H9 (cell line): ENCODE measurements at regions not wholly inside any gene's neighbourhood (a gene's known extent, or its start where the extent isn't known, plus 50 kb on each side); places are given as distances from the start of the nearest gene placed in this dataset.

Experiments
- DNase-seq: peaks from one replicate; pipeline ENCODE4 v3.0.0-alpha.2; 2017
- H2AFZ ChIP-seq: one replicate; pipeline ENCODE4 v1.6.1; 2013; ENCODE audit warnings: mild to moderate bottlenecking, low read length, control low read depth, moderate library complexity
- H2AK5ac ChIP-seq: 2 replicates; pipeline ENCODE4 v1.6.1; 2013; ENCODE audit warnings: low read length, control low read depth, mixed read lengths; ENCODE audit not compliant: insufficient read length
- H2BK120ac ChIP-seq: one replicate; pipeline ENCODE4 v1.6.1; 2013; ENCODE audit warnings: low read depth, mild to moderate bottlenecking, low read length, control low read depth, inconsistent platforms; ENCODE audit not compliant: poor library complexity, severe bottlenecking
- H2BK12ac ChIP-seq: 2 replicates; pipeline ENCODE4 v1.6.1; 2013; ENCODE audit warnings: low read length, control low read depth, mixed read lengths, low read depth; ENCODE audit not compliant: insufficient read length
- H2BK15ac ChIP-seq: 2 replicates; pipeline ENCODE4 v1.6.1; 2013; ENCODE audit warnings: low read depth, low read length, control low read depth
- H2BK20ac ChIP-seq: one replicate; pipeline ENCODE4 v1.6.1; 2013; ENCODE audit warnings: low read depth, mild to moderate bottlenecking, low read length, control low read depth, inconsistent platforms; ENCODE audit not compliant: poor library complexity, severe bottlenecking
- H2BK5ac ChIP-seq: 2 replicates; pipeline ENCODE4 v1.6.1; 2013; ENCODE audit warnings: low read length, control low read depth, mixed read lengths; ENCODE audit not compliant: insufficient read length
- H3K14ac ChIP-seq: 2 replicates; pipeline ENCODE4 v1.6.1; 2013; ENCODE audit warnings: low read length, control low read depth; ENCODE audit not compliant: insufficient read depth
- H3K18ac ChIP-seq: 2 replicates; pipeline ENCODE4 v1.6.1; 2013; ENCODE audit warnings: low read depth, mild to moderate bottlenecking, mixed read lengths, low read length, control low read depth; ENCODE audit not compliant: insufficient read length
- H3K23ac ChIP-seq: 2 replicates; pipeline ENCODE4 v1.6.1; 2013; ENCODE audit warnings: low read length, control low read depth, mixed read lengths, low read depth; ENCODE audit not compliant: insufficient read length
- H3K23me2 ChIP-seq: 2 replicates; pipeline ENCODE4 v1.6.1; 2013; ENCODE audit warnings: low read depth, mild to moderate bottlenecking, mixed read lengths, low read length, control low read depth; ENCODE audit not compliant: insufficient read length, poor library complexity, severe bottlenecking
- H3K27ac ChIP-seq: 2 replicates; pipeline ENCODE4 v1.5.1; 2013; ENCODE audit warnings: low read length, control low read depth, mixed read lengths, low read depth; ENCODE audit not compliant: insufficient read length
- H3K27me3 ChIP-seq: 2 replicates; pipeline ENCODE4 v1.6.1; 2013; ENCODE audit warnings: low read length, control low read depth, inconsistent platforms; ENCODE audit not compliant: insufficient read depth
- H3K4ac ChIP-seq: 2 replicates; pipeline ENCODE4 v1.6.1; 2013; ENCODE audit warnings: low read depth, mild to moderate bottlenecking, control low read depth, inconsistent platforms, low read length, moderate library complexity
- H3K4me1 ChIP-seq: 2 replicates; pipeline ENCODE4 v1.6.1; 2013; ENCODE audit warnings: low read length, control low read depth, inconsistent platforms; ENCODE audit not compliant: insufficient read depth
- H3K4me2 ChIP-seq: 2 replicates; pipeline ENCODE4 v1.6.1; 2013; ENCODE audit warnings: low read length, control low read depth, mixed read lengths; ENCODE audit not compliant: insufficient read length, insufficient read depth
- H3K56ac ChIP-seq: 2 replicates; pipeline ENCODE4 v1.6.1; 2013; ENCODE audit warnings: low read depth, mild to moderate bottlenecking, mixed read lengths, low read length, control low read depth; ENCODE audit not compliant: insufficient read length
- H3K79me1 ChIP-seq: 2 replicates; pipeline ENCODE4 v1.6.1; 2013; ENCODE audit warnings: low read depth, mild to moderate bottlenecking, moderate library complexity, low read length, control low read depth, inconsistent platforms; ENCODE audit not compliant: insufficient read depth, poor library complexity, severe bottlenecking
- H3K79me2 ChIP-seq: 2 replicates; pipeline ENCODE4 v1.6.1; 2013; ENCODE audit warnings: low read length, control low read depth, inconsistent platforms; ENCODE audit not compliant: insufficient read depth
- H3K9ac ChIP-seq: 2 replicates; pipeline ENCODE4 v1.6.1; 2013; ENCODE audit warnings: low read length, control low read depth, mixed read lengths; ENCODE audit not compliant: insufficient read length; ENCODE audit errors: extremely low read depth
- H3K9me3 ChIP-seq: one replicate; pipeline ENCODE4 v1.6.1; 2013; ENCODE audit warnings: low read depth, low read length, inconsistent platforms; ENCODE audit not compliant: control insufficient read depth
- H3T11ph ChIP-seq: one replicate; pipeline ENCODE4 v1.6.1; 2013; ENCODE audit warnings: mild to moderate bottlenecking, low read length, control low read depth, inconsistent platforms
- H4K20me1 ChIP-seq: one replicate; pipeline ENCODE4 v1.6.1; 2013; ENCODE audit not compliant: control insufficient read depth, insufficient read length, insufficient read depth
- H4K5ac ChIP-seq: 2 replicates; pipeline ENCODE4 v1.6.1; 2013; ENCODE audit warnings: low read depth, mild to moderate bottlenecking, mixed read lengths, low read length, control low read depth; ENCODE audit not compliant: insufficient read length
- H4K8ac ChIP-seq: replicated peaks from 2 replicates; pipeline ENCODE4 v1.6.1; 2013; ENCODE audit warnings: low read length, control low read depth, mixed read lengths, low read depth; ENCODE audit not compliant: insufficient read length
- H4K91ac ChIP-seq: 2 replicates; pipeline ENCODE4 v1.6.1; 2013; ENCODE audit warnings: low read depth, mild to moderate bottlenecking, moderate library complexity, mixed read lengths, low read length, control low read depth; ENCODE audit not compliant: insufficient read length
- H3K27ac Mint-ChIP-seq, 3 experiments: 2 replicates in 2 of 3; 3 replicates in 1 of 3; pipeline ENCODE4 v1.8.0; 2020 to 2021; ENCODE audit warnings: mixed read lengths in 3 of 3, mild to moderate bottlenecking in 1 of 3, moderate library complexity in 1 of 3
- H3K27me3 Mint-ChIP-seq: 2 replicates; pipeline ENCODE4 v1.8.0; 2021; ENCODE audit warnings: low read depth, mild to moderate bottlenecking, moderate library complexity, mixed read lengths
- H3K36me3 Mint-ChIP-seq, 3 experiments: 2 replicates in 2 of 3; 3 replicates in 1 of 3; pipeline ENCODE4 v1.8.0; 2020 to 2021; ENCODE audit warnings: low read depth in 3 of 3, mixed read lengths in 3 of 3; ENCODE audit not compliant: insufficient read depth in 1 of 3
- H3K4me1 Mint-ChIP-seq, 2 experiments: 2 replicates each; pipeline ENCODE4 v1.8.0; 2020; ENCODE audit warnings: mixed read lengths in 2 of 2
- H3K4me3 Mint-ChIP-seq, 2 experiments: 2 replicates in 1 of 2; 3 replicates in 1 of 2; pipeline ENCODE4 v1.8.0; 2020 to 2021; ENCODE audit warnings: mild to moderate bottlenecking in 2 of 2, mixed read lengths in 2 of 2, moderate library complexity in 1 of 2
- H3K9me3 Mint-ChIP-seq, 2 experiments: 2 replicates in 1 of 2; 3 replicates in 1 of 2; pipeline ENCODE4 v1.8.0; 2020; ENCODE audit warnings: mild to moderate bottlenecking in 2 of 2, mixed read lengths in 2 of 2, moderate library complexity in 1 of 2
- TF ChIP-seq, protein P1 (sequence below): fragments of 200-600 bp; sonication (generic); conservative IDR thresholded peaks from 3 replicates; pipeline ENCODE4 v1.8.0; 2021; ENCODE audit warnings: antibody characterized with exemption, mild to moderate bottlenecking

DNA sequence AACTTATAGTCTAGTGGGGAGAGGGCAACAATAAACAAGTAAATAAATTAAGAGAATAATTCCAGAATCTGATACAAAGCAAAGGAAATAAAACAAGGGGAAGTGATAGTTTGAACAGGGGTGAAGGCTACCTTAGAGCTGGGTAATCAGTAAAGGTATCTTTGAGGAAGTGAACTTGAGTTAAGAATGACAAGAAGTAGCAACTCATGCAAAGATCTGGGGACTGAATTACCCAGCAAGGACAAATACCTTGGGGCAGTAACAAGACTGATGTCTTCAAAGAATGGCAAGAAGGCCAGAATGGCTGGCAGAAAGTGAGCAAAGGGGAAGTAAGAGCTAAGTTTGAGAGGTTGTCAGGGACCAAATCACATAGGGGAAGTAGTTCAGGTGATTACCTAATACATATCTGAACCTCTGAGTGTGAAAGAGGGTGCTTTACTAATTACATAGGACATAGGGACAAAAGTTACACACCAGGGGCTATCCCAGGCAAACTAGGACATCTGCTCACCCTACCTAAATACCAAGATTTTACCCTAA, 244.6 kb upstream of the HNRNPA3 start:
- H3T11ph ChIP-seq = no peak overlapping the region

More for the DNA sequence above, 244.6 kb upstream of the HNRNPA3 start:
- H4K91ac ChIP-seq = no peak overlapping the region
- no peaks in the 10 kb centered on the region for H3K79me2 ChIP-seq
- no peak overlapping the region for H2BK5ac ChIP-seq
- H3K79me1 ChIP-seq = no peaks in the 10 kb centered on the region
- no peak overlapping the region for H3K27ac Mint-ChIP-seq
- no peaks in the 10 kb centered on the region for H3K9me3 Mint-ChIP-seq
- no peaks in the 10 kb centered on the region for H3K4me1 Mint-ChIP-seq
- H2BK20ac ChIP-seq = no peak overlapping the region
- no peak overlapping the region for H2BK120ac ChIP-seq
- no peak for DNase-seq
- no peak overlapping the region for H3K14ac ChIP-seq
- H4K8ac ChIP-seq = no peak overlapping the region
- H3K56ac ChIP-seq = no peak overlapping the region
- TF ChIP-seq, protein P1, sequence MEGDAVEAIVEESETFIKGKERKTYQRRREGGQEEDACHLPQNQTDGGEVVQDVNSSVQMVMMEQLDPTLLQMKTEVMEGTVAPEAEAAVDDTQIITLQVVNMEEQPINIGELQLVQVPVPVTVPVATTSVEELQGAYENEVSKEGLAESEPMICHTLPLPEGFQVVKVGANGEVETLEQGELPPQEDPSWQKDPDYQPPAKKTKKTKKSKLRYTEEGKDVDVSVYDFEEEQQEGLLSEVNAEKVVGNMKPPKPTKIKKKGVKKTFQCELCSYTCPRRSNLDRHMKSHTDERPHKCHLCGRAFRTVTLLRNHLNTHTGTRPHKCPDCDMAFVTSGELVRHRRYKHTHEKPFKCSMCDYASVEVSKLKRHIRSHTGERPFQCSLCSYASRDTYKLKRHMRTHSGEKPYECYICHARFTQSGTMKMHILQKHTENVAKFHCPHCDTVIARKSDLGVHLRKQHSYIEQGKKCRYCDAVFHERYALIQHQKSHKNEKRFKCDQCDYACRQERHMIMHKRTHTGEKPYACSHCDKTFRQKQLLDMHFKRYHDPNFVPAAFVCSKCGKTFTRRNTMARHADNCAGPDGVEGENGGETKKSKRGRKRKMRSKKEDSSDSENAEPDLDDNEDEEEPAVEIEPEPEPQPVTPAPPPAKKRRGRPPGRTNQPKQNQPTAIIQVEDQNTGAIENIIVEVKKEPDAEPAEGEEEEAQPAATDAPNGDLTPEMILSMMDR = no peak
- no peaks in the 10 kb centered on the region for H3K4me1 ChIP-seq
- no peak overlapping the region for H3K9ac ChIP-seq
- no peak overlapping the region for H3K4me3 Mint-ChIP-seq
- no peak overlapping the region for H2AFZ ChIP-seq
- no peaks in the 10 kb centered on the region; the same call in 1 of the 2 replicates for H3K27me3 Mint-ChIP-seq
- no peak overlapping the region for H2AK5ac ChIP-seq
- no peak overlapping the region for H3K4ac ChIP-seq
- no peak overlapping the region for H3K23ac ChIP-seq
- H3K36me3 Mint-ChIP-seq = no peaks in the 10 kb centered on the region
- H2BK15ac ChIP-seq = no peak overlapping the region
- H3K9me3 ChIP-seq = no peaks in the 10 kb centered on the region
- no peak overlapping the region for H2BK12ac ChIP-seq
- no peak overlapping the region for H4K5ac ChIP-seq
- no peak overlapping the region for H3K18ac ChIP-seq
- no peaks in the 10 kb centered on the region for H3K23me2 ChIP-seq
- H3K27ac ChIP-seq = no peak overlapping the region
- no peaks in the 10 kb centered on the region for H3K27me3 ChIP-seq
- no peaks in the 10 kb centered on the region for H4K20me1 ChIP-seq
- H3K4me2 ChIP-seq = no peak overlapping the region
